Mesothelial cell of epicardium (in vitro differentiated cells): ENCODE measurements at regions not wholly inside any gene's neighbourhood (a gene's known extent, or its start where the extent isn't known, plus 50 kb on each side); places are given as distances from the start of the nearest gene placed in this dataset.

ENCODE experiments used
- DNase-seq, 2 experiments: peaks; one replicate each; pipeline ENCODE4 v3.0.0; 2021; ENCODE audit warnings: low spot score in 2 of 2; ENCODE audit not compliant: unreplicated experiment in 2 of 2
- H3K27ac Mint-ChIP-seq: 2 replicates; pipeline ENCODE4 v1.8.0; 2021; ENCODE audit warnings: mixed read lengths
- H3K27me3 Mint-ChIP-seq: 2 replicates; pipeline ENCODE4 v1.8.0; 2021; ENCODE audit warnings: low read depth, mixed read lengths
- H3K36me3 Mint-ChIP-seq: 2 replicates; pipeline ENCODE4 v1.8.0; 2021; ENCODE audit warnings: mixed read lengths
- H3K4me1 Mint-ChIP-seq: 2 replicates; pipeline ENCODE4 v1.8.0; 2021; ENCODE audit warnings: mixed read lengths
- H3K4me3 Mint-ChIP-seq: 2 replicates; pipeline ENCODE4 v1.8.0; 2021; ENCODE audit warnings: mild to moderate bottlenecking, moderate library complexity, mixed read lengths
- H3K9me3 Mint-ChIP-seq: 2 replicates; pipeline ENCODE4 v1.8.0; 2021; ENCODE audit warnings: mixed read lengths
- CTCF ChIP-seq: fragments of 200-600 bp; sonication (generic); IDR thresholded peaks from one replicate; pipeline ENCODE4 v1.5.0; 2021; ENCODE audit warnings: antibody characterized with exemption; ENCODE audit not compliant: unreplicated experiment

GRCh38 chr4:183586824-183587223 is 72.2 kb downstream of the RWDD4 start:
- H3K27me3 Mint-ChIP-seq = peaks cover 19% of the 10 kb centered on the region
- H3K4me3 Mint-ChIP-seq = no peak overlapping the region
- peaks cover 7% of the 10 kb centered on the region for H3K36me3 Mint-ChIP-seq
- H3K4me1 Mint-ChIP-seq = peaks cover 8% of the 10 kb centered on the region
- TF ChIP-seq CTCF = no peak
- H3K9me3 Mint-ChIP-seq = peaks cover 14% of the 10 kb centered on the region
- no peak for DNase-seq
- no peak overlapping the region for H3K27ac Mint-ChIP-seq

- Mint-ChIP-seq H3K27me3 (peaks cover 24% of the 10 kb centered on the region), H3K36me3 (peaks cover under 1% of the 10 kb centered on the region), H3K4me1 (peaks cover 8% of the 10 kb centered on the region), H3K9me3 (peaks cover 5% of the 10 kb centered on the region), H3K27ac (no peak overlapping the region), H3K4me3 (peak overlapping the region; percentile 11)
- no peak for DNase-seq
- no peak for TF ChIP-seq CTCF
These were observed 70.8 kb downstream of the RWDD4 start for GRCh38 chr4:183588169-183588675.

- DNase-seq = no peak
- Mint-ChIP-seq H3K27ac (no peak overlapping the region), H3K9me3 (no peaks in the 10 kb centered on the region), H3K4me3 (no peak overlapping the region), H3K4me1 (peaks cover 8% of the 10 kb centered on the region), H3K27me3 (peaks cover 24% of the 10 kb centered on the region), H3K36me3 (no peaks in the 10 kb centered on the region)
- TF ChIP-seq CTCF = no peak
These were observed 70.3 kb downstream of the RWDD4 start for GRCh38 chr4:183588691-183589090.

- no peak for DNase-seq
- H3K4me3 Mint-ChIP-seq = no peak overlapping the region
- TF ChIP-seq CTCF = no peak
- no peak overlapping the region for H3K27ac Mint-ChIP-seq
- H3K27me3 Mint-ChIP-seq = peaks cover 24% of the 10 kb centered on the region
- peaks cover 8% of the 10 kb centered on the region for H3K4me1 Mint-ChIP-seq
- H3K36me3 Mint-ChIP-seq = peaks cover under 1% of the 10 kb centered on the region
- peaks cover 1% of the 10 kb centered on the region for H3K9me3 Mint-ChIP-seq
These were observed 69.4 kb downstream of the RWDD4 start for GRCh38 chr4:183589461-183590099.
